Fibroblast of lung (primary cell): ENCODE measurements at regions not wholly inside any gene's neighbourhood (a gene's known extent, or its start where the extent isn't known, plus 50 kb on each side); places are given as distances from the start of the nearest gene placed in this dataset.

Source experiments
- DNase-seq, 2 donors: peaks; one replicate each; pipeline versions ENCODE4 v3.0.0 to v3.0.0-alpha.2; 2010; ENCODE audit warnings: low read depth in 2 of 2
- H2AFZ ChIP-seq: 2 replicates; pipeline ENCODE4 v1.5.1; 2012; ENCODE audit warnings: low read length, control low read depth, inconsistent platforms
- H3K27ac ChIP-seq: 2 replicates; pipeline ENCODE4 v1.5.1; 2011; ENCODE audit warnings: low read length, control low read depth; ENCODE audit not compliant: insufficient read depth
- H3K27me3 ChIP-seq: 2 replicates; pipeline ENCODE4 v1.5.1; 2011; ENCODE audit warnings: mild to moderate bottlenecking, low read length; ENCODE audit not compliant: control insufficient read depth, insufficient read depth
- H3K36me3 ChIP-seq: 2 replicates; pipeline ENCODE4 v1.5.1; 2011; ENCODE audit warnings: low read length; ENCODE audit not compliant: control insufficient read depth, insufficient read depth
- H3K4me1 ChIP-seq: 2 replicates; pipeline ENCODE4 v1.5.1; 2011; ENCODE audit warnings: low read length; ENCODE audit not compliant: control insufficient read depth, insufficient read depth; ENCODE audit errors: extremely low read depth
- H3K4me2 ChIP-seq: 2 replicates; pipeline ENCODE4 v1.5.1; 2011; ENCODE audit warnings: low read length, control low read depth; ENCODE audit not compliant: insufficient read depth; ENCODE audit errors: extremely low read depth
- H3K4me3 ChIP-seq, 4 experiments: fragments of 200-600 bp in 1 of 4; sonication (generic) in 1 of 4; replicated peaks in 1 of 4; 2 replicates each; pipeline ENCODE4 v1.5.1; 2011 to 2016; ENCODE audit warnings: low read length in 4 of 4, low read depth in 3 of 4, mild to moderate bottlenecking in 3 of 4, control low read depth in 2 of 4, inconsistent platforms in 1 of 4, mixed read lengths in 1 of 4; ENCODE audit not compliant: insufficient read depth in 1 of 4; ENCODE audit errors: control extremely low read depth in 1 of 4
- H3K79me2 ChIP-seq: 2 replicates; pipeline ENCODE4 v1.5.1; 2012; ENCODE audit warnings: mild to moderate bottlenecking, low read length, inconsistent platforms; ENCODE audit not compliant: control insufficient read depth, insufficient read depth
- H3K9ac ChIP-seq: 2 replicates; pipeline ENCODE4 v1.5.1; 2011; ENCODE audit warnings: mild to moderate bottlenecking, low read length, control low read depth; ENCODE audit not compliant: insufficient read depth
- H3K9me3 ChIP-seq: 2 replicates; pipeline ENCODE4 v1.5.1; 2012; ENCODE audit warnings: low read depth, low read length; ENCODE audit not compliant: control insufficient read depth, insufficient read depth
- H4K20me1 ChIP-seq: 2 replicates; pipeline ENCODE4 v1.5.1; 2011; ENCODE audit warnings: low read length; ENCODE audit not compliant: control insufficient read depth, insufficient read depth; ENCODE audit errors: extremely low read depth
- CTCF ChIP-seq, 2 donors: IDR thresholded peaks in 1 of 2; conservative IDR thresholded peaks in 1 of 2; 1 replicate in 1 of 2; 2 replicates in 1 of 2; pipeline ENCODE4 v1.5.1; 2011 to 2012; ENCODE audit warnings: low read length in 2 of 2, control low read depth in 1 of 2, inconsistent platforms in 1 of 2, low read depth in 1 of 2, mild to moderate bottlenecking in 1 of 2
- EZH2 ChIP-seq: IDR thresholded peaks from 2 replicates; pipeline ENCODE4 v1.5.1; 2012; ENCODE audit warnings: low read length, control low read depth, mild to moderate bottlenecking; ENCODE audit errors: missing control alignments

GRCh38 chr1:82287556-82287955 lies 486.8 kb downstream of the ADGRL2 start:
- no peaks in the 10 kb centered on the region for H3K9me3 ChIP-seq
- no peak overlapping the region for H3K9ac ChIP-seq
- no peak overlapping the region for H3K4me2 ChIP-seq
- peak in 1 of 2 donors; percentile 11 for DNase-seq
- no peaks in the 10 kb centered on the region for H3K79me2 ChIP-seq
- no peak for TF ChIP-seq EZH2
- no peak for TF ChIP-seq CTCF (conservative IDR thresholded peaks at IDR 0.05 in 1 of 2, IDR thresholded peaks at IDR 0.05 in 1 of 2; ENCODE audit: low read depth in 1 of 2, low read length in 2 of 2)
- no peaks in the 10 kb centered on the region for H3K4me1 ChIP-seq
- no peaks in the 10 kb centered on the region for H3K27me3 ChIP-seq
- no peak overlapping the region for H2AFZ ChIP-seq
- no peaks in the 10 kb centered on the region for H4K20me1 ChIP-seq
- no peak overlapping the region for H3K4me3 ChIP-seq
- no peak overlapping the region for H3K27ac ChIP-seq
- H3K36me3 ChIP-seq: no peaks in the 10 kb centered on the region

GRCh38 chr1:82284213-82284612 lies 483.5 kb downstream of the ADGRL2 start:
- Histone ChIP-seq H3K9ac (no peak overlapping the region), H4K20me1 (no peaks in the 10 kb centered on the region), H3K36me3 (no peaks in the 10 kb centered on the region), H3K4me3 (no peak overlapping the region), H3K4me2 (no peak overlapping the region), H3K27ac (no peak overlapping the region), H2AFZ (no peak overlapping the region), H3K27me3 (no peaks in the 10 kb centered on the region), H3K4me1 (no peaks in the 10 kb centered on the region), H3K79me2 (no peaks in the 10 kb centered on the region), H3K9me3 (no peaks in the 10 kb centered on the region)
- no peak for TF ChIP-seq CTCF (conservative IDR thresholded peaks at IDR 0.05 in 1 of 2, IDR thresholded peaks at IDR 0.05 in 1 of 2; ENCODE audit: low read depth in 1 of 2, low read length in 2 of 2)
- no peak for TF ChIP-seq EZH2
- DNase-seq: peak; percentile 7 to 65

- Histone ChIP-seq H3K27me3 (no peaks in the 10 kb centered on the region), H4K20me1 (no peaks in the 10 kb centered on the region), H3K9me3 (no peaks in the 10 kb centered on the region), H3K27ac (no peak overlapping the region), H3K4me2 (no peak overlapping the region), H3K9ac (no peak overlapping the region), H2AFZ (no peak overlapping the region), H3K79me2 (no peaks in the 10 kb centered on the region), H3K4me1 (no peaks in the 10 kb centered on the region), H3K4me3 (no peak overlapping the region), H3K36me3 (no peaks in the 10 kb centered on the region)
- no peak for DNase-seq
- no peak for TF ChIP-seq EZH2
- TF ChIP-seq CTCF (conservative IDR thresholded peaks at IDR 0.05 in 1 of 2, IDR thresholded peaks at IDR 0.05 in 1 of 2; ENCODE audit: low read depth in 1 of 2, low read length in 2 of 2): no peak
Observed at GRCh38 chr1:82279241-82279640, 478.5 kb downstream of the ADGRL2 start.
